GM23338 (cell line): ENCODE measurements at regions not wholly inside any gene's neighbourhood (a gene's known extent, or its start where the extent isn't known, plus 50 kb on each side); places are given as distances from the start of the nearest gene placed in this dataset.

Experiments used
- ATAC-seq: fragments of 200-7000 bp; cut with Tn5 transposase; 3 replicates; pipeline ENCODE4 v1.9.1; 2020
- DNase-seq: peaks from one replicate; pipeline ENCODE4 v3.0.0-alpha.2; 2015; ENCODE audit warnings: low spot score
- H2AFZ ChIP-seq: fragments of 200-600 bp; sonication (generic); 2 replicates; pipeline ENCODE4 v1.8.0; 2016; ENCODE audit warnings: antibody characterized with exemption, mild to moderate bottlenecking, moderate library complexity
- H3F3A ChIP-seq: fragments of 200-600 bp; sonication (generic); replicated peaks from 2 replicates; pipeline ENCODE4 v1.8.0; 2017; ENCODE audit warnings: antibody characterized with exemption, mixed run types, low read depth
- H3K27ac ChIP-seq: fragments of 200-600 bp; sonication (generic); 2 replicates; pipeline ENCODE4 v1.6.1; 2016; ENCODE audit warnings: low read depth
- H3K27me3 ChIP-seq: fragments of 200-600 bp; sonication (generic); 2 replicates; pipeline ENCODE4 v1.8.0; 2016; ENCODE audit warnings: mild to moderate bottlenecking, mixed run types, moderate library complexity; ENCODE audit not compliant: insufficient read depth
- H3K36me3 ChIP-seq: fragments of 200-600 bp; sonication (generic); 2 replicates; pipeline ENCODE4 v1.8.0; 2016; ENCODE audit warnings: mild to moderate bottlenecking; ENCODE audit not compliant: insufficient read depth
- H3K4me1 ChIP-seq: fragments of 200-600 bp; sonication (generic); 2 replicates; pipeline ENCODE4 v1.8.0; 2016; ENCODE audit warnings: mild to moderate bottlenecking, moderate library complexity; ENCODE audit not compliant: insufficient read depth
- H3K4me2 ChIP-seq: fragments of 200-600 bp; sonication (generic); 2 replicates; pipeline ENCODE4 v1.7.1; 2017; ENCODE audit warnings: mixed run types
- H3K4me3 ChIP-seq: fragments of 200-600 bp; sonication (generic); 2 replicates; pipeline ENCODE4 v1.6.1; 2016; ENCODE audit warnings: mixed run types
- H3K79me2 ChIP-seq: fragments of 200-600 bp; sonication (generic); replicated peaks from 2 replicates; pipeline ENCODE4 v1.8.0; 2017; ENCODE audit warnings: mild to moderate bottlenecking; ENCODE audit not compliant: insufficient read depth
- H3K9me2 ChIP-seq: fragments of 200-600 bp; sonication (generic); 2 replicates; pipeline ENCODE4 v1.8.0; 2017; ENCODE audit not compliant: insufficient read depth
- H4K20me1 ChIP-seq: fragments of 200-600 bp; sonication (generic); replicated peaks from 2 replicates; pipeline ENCODE4 v1.8.0; 2017; ENCODE audit warnings: mild to moderate bottlenecking; ENCODE audit not compliant: insufficient read depth
- H3K27ac Mint-ChIP-seq: 2 replicates; pipeline ENCODE4 v1.8.0; 2020; ENCODE audit warnings: inconsistent platforms, mild to moderate bottlenecking, moderate library complexity, mixed read lengths
- H3K27me3 Mint-ChIP-seq: 3 replicates; pipeline ENCODE4 v1.8.0; 2022; ENCODE audit warnings: low read depth, mild to moderate bottlenecking, moderate library complexity, mixed read lengths, inconsistent platforms; ENCODE audit not compliant: insufficient read depth, poor library complexity
- H3K36me3 Mint-ChIP-seq: 3 replicates; pipeline ENCODE4 v1.8.0; 2021; ENCODE audit warnings: low read depth, mild to moderate bottlenecking, inconsistent platforms, moderate library complexity, mixed read lengths
- H3K4me1 Mint-ChIP-seq: 3 replicates; pipeline ENCODE4 v1.8.0; 2020; ENCODE audit warnings: mild to moderate bottlenecking, inconsistent platforms, mixed read lengths
- H3K4me3 Mint-ChIP-seq: 3 replicates; pipeline ENCODE4 v1.8.0; 2021; ENCODE audit warnings: moderate library complexity, mild to moderate bottlenecking, inconsistent platforms, mixed read lengths
- H3K9me3 Mint-ChIP-seq: 3 replicates; pipeline ENCODE4 v1.8.0; 2020; ENCODE audit warnings: moderate library complexity, mild to moderate bottlenecking, inconsistent platforms, mixed read lengths
- CREB1 ChIP-seq: fragments of 250-450 bp; sonication (Bioruptor Pico); IDR thresholded peaks from 2 replicates; pipeline ENCODE4 v1.5.0; 2020; ENCODE audit warnings: low read depth, mild to moderate bottlenecking, moderate library complexity
- CTCF ChIP-seq, 2 experiments: fragments of 200-600 bp in 1 of 2; sonication (generic) in 1 of 2; conservative IDR thresholded peaks; 2 replicates each; pipeline versions ENCODE4 v1.5.1 to v1.6.1; 2016 to 2017; ENCODE audit warnings: antibody characterized with exemption in 2 of 2, low read depth in 2 of 2, mild to moderate bottlenecking in 2 of 2, moderate library complexity in 1 of 2
- ETS1 ChIP-seq: IDR thresholded peaks from 2 replicates; pipeline ENCODE4 v1.6.1; 2016; ENCODE audit warnings: antibody characterized with exemption
- EZH2 ChIP-seq: fragments of 200-600 bp; sonication (generic); IDR thresholded peaks from one replicate; pipeline ENCODE4 v1.8.0; 2017; ENCODE audit warnings: antibody characterized with exemption, mild to moderate bottlenecking, low read depth; ENCODE audit not compliant: unreplicated experiment
- EZH2phosphoT487 ChIP-seq: fragments of 200-600 bp; sonication (generic); IDR thresholded peaks from one replicate; pipeline ENCODE4 v1.8.1; 2018; ENCODE audit warnings: antibody characterized with exemption; ENCODE audit not compliant: unreplicated experiment
- JUNB ChIP-seq: IDR thresholded peaks from one replicate; pipeline ENCODE4 v1.6.1; 2016; ENCODE audit warnings: antibody characterized with exemption; ENCODE audit not compliant: unreplicated experiment
- NANOG ChIP-seq: IDR thresholded peaks from 2 replicates; pipeline ENCODE4 v1.6.1; 2016; ENCODE audit warnings: antibody characterized with exemption, borderline replicate concordance
- POLR2AphosphoS5 ChIP-seq: IDR thresholded peaks from 2 replicates; pipeline ENCODE4 v1.6.1; 2016; ENCODE audit warnings: antibody characterized with exemption, low read depth
- REST ChIP-seq: IDR thresholded peaks from one replicate; pipeline ENCODE4 v1.6.1; 2018; ENCODE audit warnings: antibody characterized with exemption; ENCODE audit not compliant: unreplicated experiment
- STAT1 ChIP-seq: IDR thresholded peaks from one replicate; pipeline ENCODE4 v1.6.1; 2016; ENCODE audit warnings: antibody characterized with exemption; ENCODE audit not compliant: unreplicated experiment
- ZNF114 ChIP-seq: fragments of 250-450 bp; sonication (Bioruptor Pico); IDR thresholded peaks from 2 replicates; pipeline ENCODE4 v1.5.0; 2020; ENCODE audit warnings: mild to moderate bottlenecking, moderate library complexity
- ZNF331 ChIP-seq: fragments of 250-450 bp; sonication (Bioruptor Pico); IDR thresholded peaks from 2 replicates; pipeline ENCODE4 v1.5.0; 2020; ENCODE audit warnings: low read depth, mild to moderate bottlenecking, moderate library complexity
- ZNF462 ChIP-seq: fragments of 250-450 bp; sonication (Bioruptor Pico); IDR thresholded peaks from 2 replicates; pipeline ENCODE4 v1.5.0; 2020; ENCODE audit warnings: mild to moderate bottlenecking, moderate library complexity

GRCh38 chr3:78201091-78201490 is 1161.2 kb downstream of the ROBO2 start:
- Histone ChIP-seq H3K27me3 (no peaks in the 10 kb centered on the region), H3K36me3 (no peaks in the 10 kb centered on the region), H3K4me1 (no peaks in the 10 kb centered on the region), H3K9me2 (0 out of 2 replicates have a peak, but pooled peaks cover 5% of the 10 kb centered on the region), H3K4me3 (no peak overlapping the region), H3K27ac (no peak overlapping the region), H3K4me2 (no peak overlapping the region), H3F3A (no peaks in the 10 kb centered on the region), H4K20me1 (no peaks in the 10 kb centered on the region), H3K79me2 (no peaks in the 10 kb centered on the region), H2AFZ (no peak overlapping the region)
- TF ChIP-seq ZNF331 (CRISPR knock-in tag) (no peak), POLR2AphosphoS5 (no peak), STAT1 (no peak), NANOG (no peak), ZNF114 (no peak), EZH2 (no peak), EZH2phosphoT487 (no peak), CREB1 (CRISPR knock-in tag) (no peak), ETS1 (no peak), JUNB (no peak), ZNF462 (CRISPR knock-in tag) (no peak), REST (no peak), CTCF (conservative IDR thresholded peaks at IDR 0.05; ENCODE audit: low read depth in 2 of 2) (no peak)
- H3K9me3 Mint-ChIP-seq = no peaks in the 10 kb centered on the region
- H3K4me3 Mint-ChIP-seq = no peak overlapping the region
- ATAC-seq (no peak), DNase-seq (no peak)
- H3K27me3 Mint-ChIP-seq = no peaks in the 10 kb centered on the region
- no peaks in the 10 kb centered on the region for H3K36me3 Mint-ChIP-seq
- H3K4me1 Mint-ChIP-seq = peaks cover 5% of the 10 kb centered on the region; the same call in 1 of the 3 replicates
- H3K27ac Mint-ChIP-seq = no peak overlapping the region
